ENCODE measurements at regions not wholly inside any gene's neighbourhood (a gene's known extent, or its start where the extent isn't known, plus 50 kb on each side); places are given as distances from the start of the nearest gene placed in this dataset.
"Not testable (repeated sequence)": the region's sequence is repeated elsewhere in the genome, so short reads cannot be mapped to it uniquely, and the experiment has no call there.

- TF ChIP-seq CTCF, POLR2A, EP300 (IDR thresholded peaks at IDR 0.05): not testable (repeated sequence)
Observed at GRCh38 chr16:29173371-29174305, 188.8 kb downstream of the LAT start.
